ENCODE measurements at regions not wholly inside any gene's neighbourhood (a gene's known extent, or its start where the extent isn't known, plus 50 kb on each side); places are given as distances from the start of the nearest gene placed in this dataset.
"Not testable (repeated sequence)": the region's sequence is repeated elsewhere in the genome, so short reads cannot be mapped to it uniquely, and the experiment has no call there.

- FAIRE-seq, result no peak
These were observed 929.5 kb upstream of the ALCAM start for GRCh38 chr3:104437131-104437750.

DNA sequence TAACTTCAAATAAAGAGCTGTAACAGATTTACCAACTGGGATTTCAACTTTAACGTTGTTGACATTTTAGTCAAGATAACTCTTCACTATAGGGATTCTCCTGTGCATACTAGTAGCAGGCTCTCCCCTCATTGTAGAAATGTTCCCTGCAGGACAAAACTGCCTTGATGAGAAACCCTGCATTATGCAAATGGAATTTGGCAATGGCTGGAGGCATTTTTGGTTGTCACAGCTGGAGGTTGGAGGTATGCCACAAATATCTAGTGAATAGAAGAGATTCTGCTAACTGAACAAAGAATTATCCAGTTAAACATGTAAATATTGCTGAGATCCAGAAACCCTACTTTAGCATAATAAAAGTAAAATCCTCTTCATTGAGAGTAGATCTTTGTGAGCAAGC lies 928.8 kb upstream of the ALCAM start:
- no peak for FAIRE-seq

DNA sequence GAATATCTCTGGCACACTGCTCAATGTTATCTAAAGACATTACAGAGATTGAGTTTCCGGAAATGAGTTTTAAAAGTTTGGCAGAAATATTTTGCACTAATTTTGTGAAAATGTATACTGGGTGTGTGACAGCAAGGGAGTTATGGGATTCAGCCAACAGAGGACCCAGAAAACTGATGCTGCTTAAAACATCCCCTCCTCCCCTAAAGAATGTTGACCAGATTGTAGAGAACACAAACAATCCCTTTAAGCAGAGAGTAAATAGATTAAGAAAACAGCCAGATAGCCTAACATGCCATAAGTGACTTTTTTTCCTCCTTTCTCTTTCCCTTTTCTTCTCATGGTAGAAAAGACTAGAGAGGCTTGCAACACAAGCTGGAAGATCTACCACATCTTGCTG lies 928.0 kb upstream of the ALCAM start:
- no peak for FAIRE-seq

DNA sequence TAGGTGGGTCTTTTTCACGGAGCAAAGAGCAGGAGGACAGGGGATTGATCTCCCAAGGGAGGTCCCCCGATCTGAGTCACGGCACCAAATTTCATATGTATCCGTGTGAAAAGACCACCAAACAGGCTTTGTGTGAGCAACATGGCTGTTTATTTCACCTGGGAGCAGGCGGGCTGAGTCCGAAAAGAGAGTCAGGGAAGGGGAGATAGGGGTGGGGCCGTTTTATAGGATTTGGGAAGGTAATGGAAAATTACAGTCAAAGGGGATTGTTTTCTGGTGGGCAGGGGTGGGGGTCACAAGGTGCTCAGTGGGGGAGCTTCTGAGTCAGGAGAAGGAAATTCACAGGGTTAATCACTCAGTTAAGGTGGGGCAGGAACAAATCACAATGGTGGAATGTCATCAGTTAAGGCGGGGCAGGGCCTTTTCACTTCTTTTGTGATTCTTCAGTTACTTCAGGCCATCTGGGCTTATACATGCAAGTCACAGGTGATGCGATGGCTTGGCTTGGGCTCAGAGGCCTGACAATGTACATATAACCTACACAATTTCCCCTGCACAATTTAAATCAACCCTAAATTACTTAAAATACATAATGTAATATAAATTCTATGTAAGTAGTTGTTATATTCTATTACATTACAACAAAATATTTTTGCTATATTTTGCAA lies 921.3 kb upstream of the ALCAM start:
- FAIRE-seq, result not testable (repeated sequence)

- FAIRE-seq, result no peak
These were observed 919.0 kb upstream of the ALCAM start for GRCh38 chr3:104447681-104448080.

DNA sequence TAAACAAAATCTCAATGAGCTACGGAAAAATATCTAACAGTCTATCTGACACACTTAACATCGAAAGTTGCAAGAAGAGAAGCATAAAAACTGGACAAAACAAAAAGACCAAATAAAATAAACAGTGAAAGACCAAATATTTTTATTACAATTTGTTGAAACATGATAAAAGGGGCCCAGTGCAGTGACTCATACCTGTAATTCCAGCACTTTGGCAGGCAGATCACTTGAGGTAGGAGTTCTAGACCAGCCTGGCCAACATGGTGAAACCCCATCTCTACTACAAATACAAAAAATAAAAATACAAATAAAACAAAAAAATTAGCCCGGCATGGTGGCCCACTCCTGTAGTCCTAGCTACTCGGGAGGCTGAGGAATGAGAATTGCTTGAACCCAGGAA lies 914.0 kb upstream of the ALCAM start:
- FAIRE-seq, result no peak

- no peak for FAIRE-seq
These were observed 908.1 kb upstream of the ALCAM start for GRCh38 chr3:104458657-104459056.

DNA sequence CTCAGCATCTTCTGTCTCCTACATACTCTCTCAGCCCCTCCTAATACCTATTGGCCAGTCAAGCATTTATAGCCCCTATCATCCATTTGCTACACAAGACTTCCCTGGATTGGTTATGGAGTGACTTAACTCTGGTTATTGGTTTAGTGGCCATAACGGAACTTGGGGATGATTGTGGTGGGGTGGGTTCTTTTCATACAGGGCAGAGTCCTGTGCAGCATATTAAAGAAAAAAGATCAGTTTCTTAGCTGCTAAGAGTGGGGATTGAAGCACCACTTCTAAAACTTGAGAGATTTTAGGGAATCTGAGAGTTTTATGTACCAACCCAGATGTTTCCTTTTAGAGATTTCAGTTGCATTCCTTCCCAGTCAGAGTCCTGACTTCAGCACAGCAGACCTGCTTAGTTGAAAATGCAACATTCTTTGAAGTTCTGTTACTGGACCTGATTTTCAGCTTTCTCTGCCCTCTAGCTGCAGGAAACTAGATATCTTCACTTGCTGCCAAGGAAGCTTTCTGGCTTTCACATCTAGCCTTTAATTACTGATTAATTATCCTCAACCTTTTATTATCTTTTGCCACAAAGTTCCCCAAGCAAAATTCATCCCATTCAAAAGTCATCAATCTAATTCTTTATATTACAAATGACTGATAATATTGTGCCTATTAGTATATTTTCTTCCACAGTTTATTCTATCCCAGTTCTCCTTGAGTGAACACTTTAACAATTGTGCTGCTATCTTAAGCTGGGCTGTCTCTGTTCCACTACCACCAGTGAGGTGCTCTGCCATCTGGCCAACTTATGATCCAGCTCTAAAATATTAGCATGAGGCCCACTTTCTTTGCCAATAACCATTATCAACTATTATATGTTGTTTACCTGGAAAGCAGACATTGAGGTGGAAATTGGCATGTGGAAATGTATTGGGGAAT lies 906.0 kb upstream of the ALCAM start:
- FAIRE-seq, result no peak

- FAIRE-seq, result no peak
These were observed 905.3 kb upstream of the ALCAM start for GRCh38 chr3:104461431-104461830.

DNA sequence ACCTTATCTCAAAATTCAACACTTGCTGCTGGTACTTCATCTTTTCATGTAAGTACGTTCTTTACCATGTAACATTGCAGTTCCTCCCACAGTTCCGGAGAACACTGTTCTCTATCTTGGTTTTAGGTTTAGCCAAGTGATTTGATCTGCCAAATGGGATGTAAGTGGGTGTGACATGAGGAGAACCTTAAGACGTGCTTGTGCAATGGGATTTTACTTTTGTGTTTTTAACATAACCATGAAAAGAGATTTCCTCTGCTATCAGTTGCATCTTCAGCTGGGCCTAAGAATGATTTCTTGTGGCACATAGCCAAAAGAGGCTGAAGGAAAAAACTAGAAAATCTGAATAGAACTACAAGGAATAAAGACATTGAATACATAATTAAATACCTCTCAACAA lies 894.5 kb upstream of the ALCAM start:
- no peak for FAIRE-seq

DNA sequence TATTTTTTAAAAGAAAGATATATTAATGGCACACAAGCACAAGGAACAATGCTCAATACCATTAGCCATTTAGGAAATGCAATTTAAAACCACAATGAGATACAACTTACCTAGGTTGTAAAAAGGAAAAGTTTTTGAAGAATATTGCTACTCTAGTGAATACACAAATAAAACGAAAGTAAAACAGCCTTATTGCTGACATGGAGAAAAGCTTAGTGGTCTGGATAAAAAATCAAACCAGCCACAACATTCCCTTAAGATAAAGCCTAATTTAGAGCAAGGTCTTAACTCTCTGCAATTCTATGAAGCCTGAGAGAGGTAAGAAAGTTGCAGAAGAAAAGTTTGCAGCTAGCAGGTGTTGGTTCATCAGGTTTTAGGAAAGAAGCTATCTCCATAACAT lies 892.7 kb upstream of the ALCAM start:
- no peak for FAIRE-seq

GRCh38 chr3:104503022-104503421 lies 863.7 kb upstream of the ALCAM start:
- FAIRE-seq, result no peak

- no peak for FAIRE-seq
These were observed 856.4 kb upstream of the ALCAM start for GRCh38 chr3:104510131-104510849.

DNA sequence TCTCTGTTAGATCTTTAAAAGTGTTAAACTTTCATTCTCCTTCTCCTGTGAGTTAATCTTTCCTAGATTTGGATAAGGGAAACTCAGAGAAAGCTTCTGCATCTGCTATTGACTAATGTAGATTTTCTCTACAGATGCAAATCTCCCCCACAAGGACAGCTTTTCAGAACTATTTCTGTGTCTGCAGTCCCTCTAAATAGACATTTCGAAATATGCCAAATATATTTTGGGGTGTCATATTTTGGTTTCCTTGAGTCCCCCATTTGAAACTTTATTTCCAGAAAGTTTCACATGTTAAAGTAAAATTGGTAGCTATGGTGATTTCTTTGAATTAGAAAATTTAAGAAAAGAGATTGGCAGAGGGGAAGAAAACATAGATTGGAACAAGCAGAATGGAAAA lies 852.3 kb upstream of the ALCAM start:
- FAIRE-seq, result no peak

- FAIRE-seq, result no peak
These were observed 851.9 kb upstream of the ALCAM start for GRCh38 chr3:104514776-104515175.

GRCh38 chr3:104519068-104519467 lies 847.6 kb upstream of the ALCAM start:
- no peak for FAIRE-seq

DNA sequence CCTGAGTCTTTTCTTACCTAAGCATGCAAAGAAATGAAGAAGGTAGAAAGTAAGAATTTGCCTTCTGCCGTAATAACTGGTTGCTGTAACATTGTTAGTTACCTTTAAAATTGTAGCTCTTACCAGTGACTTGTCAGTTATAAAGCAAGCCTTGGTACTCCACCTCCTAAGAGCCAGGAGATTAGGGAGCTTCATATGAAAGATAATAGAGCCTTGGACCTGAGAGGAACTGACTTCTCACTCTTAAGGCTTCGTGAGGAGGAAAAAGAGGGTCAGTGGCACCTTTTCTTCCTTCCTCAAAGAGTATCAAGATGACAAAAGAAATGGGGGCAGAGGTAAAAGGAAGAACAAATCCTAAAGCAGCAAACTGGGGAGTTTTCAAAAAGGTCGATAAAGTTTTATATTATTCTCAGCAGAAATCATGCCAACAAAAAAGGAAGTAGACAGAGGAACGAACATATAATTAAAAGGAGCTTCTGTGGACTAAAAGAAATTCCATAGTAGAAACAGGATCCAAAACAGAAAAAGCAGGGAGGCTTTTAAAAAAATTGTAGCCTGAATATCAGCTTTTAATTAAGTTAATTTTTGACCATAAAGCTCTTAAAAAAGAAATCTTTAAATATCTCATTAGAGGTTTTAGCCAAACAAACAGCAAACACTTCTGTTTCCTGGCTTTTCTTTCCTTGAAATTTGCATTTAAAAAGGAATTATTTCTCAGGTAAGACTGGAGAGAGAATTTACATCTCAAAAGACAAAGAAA lies 847.1 kb upstream of the ALCAM start:
- no peak for FAIRE-seq

- FAIRE-seq, result no peak
These were observed 846.5 kb upstream of the ALCAM start for GRCh38 chr3:104520228-104520655.

DNA sequence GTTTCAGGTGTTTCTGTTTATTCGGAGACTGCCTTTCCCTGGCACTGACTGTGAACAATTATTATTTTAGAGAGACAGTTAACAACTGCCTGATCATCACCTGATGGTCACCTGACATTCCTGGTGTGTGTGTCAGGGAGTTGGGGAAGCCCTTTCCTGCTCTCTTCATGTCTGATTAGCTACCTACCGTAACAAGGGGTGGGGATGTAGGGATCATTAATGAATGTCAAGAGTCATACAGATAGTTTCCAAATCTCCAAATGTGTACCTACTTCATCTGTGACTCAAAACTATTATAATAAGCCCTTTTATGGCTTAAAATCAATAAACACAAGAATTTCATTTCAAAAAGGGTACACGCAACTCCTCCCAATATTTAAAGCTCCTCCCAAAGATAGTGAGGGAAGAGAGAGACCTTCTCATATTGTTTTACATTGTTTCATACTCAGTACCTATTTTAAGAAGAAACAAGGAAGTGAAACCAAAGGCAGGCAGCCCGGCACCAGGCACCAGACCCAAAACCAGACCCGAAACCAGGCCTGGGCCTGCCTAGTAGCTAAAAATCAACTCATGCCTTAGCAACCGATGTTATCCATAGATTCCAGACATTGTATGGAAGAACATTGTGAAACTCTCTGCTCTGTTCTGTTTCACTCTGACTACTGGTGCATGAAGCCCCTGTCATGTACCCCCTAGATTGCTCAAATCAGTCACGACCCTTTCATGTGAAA lies 844.9 kb upstream of the ALCAM start:
- FAIRE-seq, result no peak

GRCh38 chr3:104523136-104523535 lies 843.6 kb upstream of the ALCAM start:
- no peak for FAIRE-seq

DNA sequence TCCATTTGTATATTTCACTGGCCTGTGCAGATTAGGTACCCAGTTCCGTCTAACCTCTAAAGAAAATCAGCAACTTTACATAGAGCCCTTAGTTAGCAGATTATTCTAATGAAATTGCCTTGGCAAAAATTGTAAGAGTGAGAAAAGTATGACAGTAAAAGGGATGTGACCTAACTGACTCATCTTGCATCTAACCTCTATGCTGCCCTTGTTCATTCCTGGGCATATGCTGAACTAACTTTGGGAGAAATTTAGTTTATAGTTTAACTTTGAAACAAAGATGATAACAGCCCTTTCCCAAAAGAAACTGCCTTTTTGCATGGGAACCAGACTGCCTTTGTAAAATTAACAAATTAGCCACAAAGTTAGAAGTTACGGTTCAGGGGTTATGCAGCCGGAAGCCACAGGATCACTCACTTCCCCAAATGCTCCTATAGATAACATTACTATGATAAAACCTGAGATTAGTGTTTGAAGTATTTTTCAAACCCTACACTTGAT lies 839.8 kb upstream of the ALCAM start:
- FAIRE-seq, result no peak

Measured in colon (tissue), 2 donors.